H1 (cell line): ENCODE measurements at regions not wholly inside any gene's neighbourhood (a gene's known extent, or its start where the extent isn't known, plus 50 kb on each side); places are given as distances from the start of the nearest gene placed in this dataset.

Experiments
- CTCF ChIA-PET: fragments of 300-600 bp; sonication (Branson Sonifier 250); formaldehyde crosslinking; loops from one replicate; lab custom pipeline; 2021; ENCODE audit not compliant: partially characterized antibody; lab: Charles Lee
- POLR2A ChIA-PET: fragments of 300-600 bp; sonication (Branson Sonifier 250); formaldehyde crosslinking; loops from one replicate; lab custom pipeline; 2021; ENCODE audit warnings: inconsistent platforms; ENCODE audit not compliant: partially characterized antibody; lab: Charles Lee
- DNase-seq, 2 experiments: peaks; one replicate each; pipeline versions ENCODE4 v3.0.0 to v3.0.0-alpha.2; 2010 to 2022; ENCODE audit warnings: low spot score in 2 of 2, low read depth in 1 of 2, mixed read lengths in 1 of 2
- FAIRE-seq: peaks from 2 replicates; lab custom pipeline; 2011; peaks lifted over from hg19 to GRCh38; lab: Jason Lieb, UNC
- H2AFZ ChIP-seq: 2 replicates; pipeline ENCODE4 v1.8.1; 2012; ENCODE audit warnings: low read length, inconsistent platforms
- H2AK5ac ChIP-seq: 2 replicates; pipeline ENCODE4 v1.6.1; 2013; ENCODE audit warnings: low read depth, low read length
- H2BK120ac ChIP-seq: replicated peaks from 2 replicates; pipeline ENCODE3; 2013; ENCODE audit warnings: low read depth, low read length, inconsistent platforms
- H2BK12ac ChIP-seq: 2 replicates; pipeline ENCODE4 v1.6.1; 2013; ENCODE audit warnings: low read depth, low read length
- H2BK15ac ChIP-seq: 2 replicates; pipeline ENCODE4 v1.6.1; 2013; ENCODE audit warnings: low read length
- H2BK20ac ChIP-seq: 2 replicates; pipeline ENCODE4 v1.6.1; 2013; ENCODE audit warnings: low read length
- H2BK5ac ChIP-seq: 2 replicates; pipeline ENCODE4 v1.6.1; 2013; ENCODE audit warnings: low read depth, low read length
- H3K14ac ChIP-seq: 2 replicates; pipeline ENCODE4 v1.6.1; 2013; ENCODE audit warnings: inconsistent platforms; ENCODE audit not compliant: insufficient read length
- H3K18ac ChIP-seq: 2 replicates; pipeline ENCODE4 v1.6.1; 2013; ENCODE audit warnings: low read length; ENCODE audit errors: extremely low read depth
- H3K23ac ChIP-seq: 2 replicates; pipeline ENCODE4 v1.6.1; 2013; ENCODE audit warnings: inconsistent platforms; ENCODE audit not compliant: insufficient read length
- H3K23me2 ChIP-seq: 2 replicates; pipeline ENCODE4 v1.6.1; 2013; ENCODE audit warnings: low read depth, low read length
- H3K27ac ChIP-seq: 2 replicates; pipeline ENCODE4 v1.6.1; 2011; ENCODE audit warnings: low read depth, low read length, inconsistent platforms
- H3K27me3 ChIP-seq, 4 experiments: replicated peaks in 1 of 4; 1 replicate in 1 of 4; 2 replicates in 3 of 4; pipeline versions ENCODE4 v1.6.1 to v1.8.1; 2011 to 2013; ENCODE audit warnings: low read length in 3 of 4, mild to moderate bottlenecking in 3 of 4, inconsistent platforms in 2 of 4, mixed read lengths in 2 of 4, moderate library complexity in 1 of 4; ENCODE audit not compliant: control insufficient read depth in 3 of 4, insufficient read depth in 3 of 4; ENCODE audit errors: extremely low read depth in 1 of 4
- H3K36me3 ChIP-seq, 4 experiments: 2 replicates each; pipeline versions ENCODE4 v1.6.1 to v1.8.1; 2011 to 2013; ENCODE audit warnings: mild to moderate bottlenecking in 4 of 4, low read length in 3 of 4, moderate library complexity in 2 of 4, control low read depth in 1 of 4, inconsistent platforms in 1 of 4; ENCODE audit not compliant: insufficient read depth in 4 of 4, control insufficient read depth in 2 of 4
- H3K4ac ChIP-seq: replicated peaks from 2 replicates; pipeline ENCODE3; 2013; ENCODE audit warnings: low read length, low read depth, mixed read lengths, inconsistent platforms; ENCODE audit not compliant: insufficient read length
- H3K4me1 ChIP-seq, 4 experiments: replicated peaks in 1 of 4; 1 replicate in 1 of 4; 2 replicates in 3 of 4; pipeline versions ENCODE4 v1.6.1 to v1.8.1; 2011 to 2013; ENCODE audit warnings: low read length in 3 of 4, inconsistent platforms in 2 of 4, mixed read lengths in 1 of 4; ENCODE audit not compliant: insufficient read depth in 4 of 4, control insufficient read depth in 3 of 4
- H3K4me2 ChIP-seq, 2 experiments: 2 replicates each; pipeline versions ENCODE4 v1.6.1 to v1.8.1; 2011 to 2013; ENCODE audit warnings: low read depth in 2 of 2, low read length in 2 of 2, control low read depth in 1 of 2, inconsistent platforms in 1 of 2, mild to moderate bottlenecking in 1 of 2; ENCODE audit not compliant: insufficient read depth in 1 of 2
- H3K4me3 ChIP-seq, 4 experiments: fragments of 200-600, 300-600 bp in 1 of 4; sonication (generic), shearing (Covaris generic), sonication (Bioruptor Twin) in 1 of 4; 2 replicates each; pipeline versions ENCODE4 v1.5.1 to v1.8.1; 2011 to 2016; ENCODE audit warnings: low read length in 4 of 4, low read depth in 3 of 4, control low read depth in 2 of 4, inconsistent platforms in 2 of 4, mild to moderate bottlenecking in 2 of 4, mixed read lengths in 1 of 4, moderate library complexity in 1 of 4; ENCODE audit not compliant: insufficient read depth in 2 of 4; ENCODE audit errors: extremely low read depth in 1 of 4
- H3K56ac ChIP-seq: replicated peaks from 2 replicates; pipeline ENCODE3; 2013; ENCODE audit warnings: low read depth, mild to moderate bottlenecking, mixed read lengths, low read length, inconsistent platforms; ENCODE audit not compliant: insufficient read length
- H3K79me1 ChIP-seq: 2 replicates; pipeline ENCODE4 v1.6.1; 2013; ENCODE audit warnings: low read depth, low read length, control low read depth
- H3K79me2 ChIP-seq, 2 experiments: 2 replicates each; pipeline versions ENCODE4 v1.6.1 to v1.8.1; 2012 to 2013; ENCODE audit warnings: low read length in 2 of 2, mild to moderate bottlenecking in 2 of 2, inconsistent platforms in 1 of 2; ENCODE audit not compliant: insufficient read depth in 2 of 2, control insufficient read depth in 1 of 2
- H3K9ac ChIP-seq, 4 experiments: replicated peaks in 1 of 4; 1 replicate in 1 of 4; 2 replicates in 3 of 4; pipeline versions ENCODE4 v1.6.1 to v1.8.1; 2011 to 2013; ENCODE audit warnings: low read depth in 3 of 4, low read length in 3 of 4, control low read depth in 2 of 4, mild to moderate bottlenecking in 2 of 4, moderate library complexity in 2 of 4, inconsistent platforms in 1 of 4; ENCODE audit errors: extremely low read depth in 1 of 4
- H3K9me3 ChIP-seq, 2 experiments: 2 replicates each; pipeline versions ENCODE4 v1.6.1 to v1.8.1; 2012 to 2013; ENCODE audit warnings: mild to moderate bottlenecking in 2 of 2, moderate library complexity in 2 of 2, control low read depth in 1 of 2, inconsistent platforms in 1 of 2, low read depth in 1 of 2, low read length in 1 of 2, mixed read lengths in 1 of 2; ENCODE audit not compliant: insufficient read depth in 2 of 2
- H4K20me1 ChIP-seq, 2 experiments: replicated peaks in 1 of 2; 2 replicates each; pipeline versions ENCODE3 to v1.8.1; 2011 to 2013; ENCODE audit warnings: inconsistent platforms in 2 of 2, low read length in 2 of 2, mild to moderate bottlenecking in 1 of 2; ENCODE audit not compliant: insufficient read depth in 2 of 2, control insufficient read depth in 1 of 2
- H4K5ac ChIP-seq: 2 replicates; pipeline ENCODE4 v1.6.1; 2013; ENCODE audit warnings: low read length, low read depth, mixed read lengths, inconsistent platforms; ENCODE audit not compliant: insufficient read length
- H4K8ac ChIP-seq: 2 replicates; pipeline ENCODE4 v1.8.0; 2013; ENCODE audit warnings: mild to moderate bottlenecking, moderate library complexity, low read length, inconsistent platforms; ENCODE audit not compliant: insufficient read depth; ENCODE audit errors: extremely low read depth
- H4K91ac ChIP-seq: replicated peaks from 2 replicates; pipeline ENCODE3; 2013; ENCODE audit warnings: low read length, mixed read lengths, inconsistent platforms; ENCODE audit not compliant: insufficient read length
- ATF3 ChIP-seq: IDR thresholded peaks from 2 replicates; pipeline ENCODE4 v1.6.1; 2011; ENCODE audit warnings: low read depth, mild to moderate bottlenecking, low read length; ENCODE audit not compliant: insufficient read depth
- FOSL1 ChIP-seq: IDR thresholded peaks from 2 replicates; pipeline ENCODE4 v1.6.1; 2011; ENCODE audit warnings: mild to moderate bottlenecking, low read depth, low read length, moderate library complexity; ENCODE audit not compliant: insufficient read depth
- POU5F1 ChIP-seq: IDR thresholded peaks from 2 replicates; pipeline ENCODE4 v1.6.1; 2011; ENCODE audit warnings: low read depth, mild to moderate bottlenecking, low read length, moderate library complexity
- YY1 ChIP-seq: IDR thresholded peaks from 2 replicates; pipeline ENCODE4 v1.6.1; 2011; ENCODE audit warnings: low read depth, mild to moderate bottlenecking, low read length
- WGBS, 2 experiments: shearing (Covaris generic) in 1 of 2; methylation state at CpG; one replicate each; pipeline versions ENCODE4 v1.1.6 to v1.1.7; 2013 to 2015; ENCODE audit warnings: low lambda C conversion rate in 2 of 2, mixed read lengths in 2 of 2, inconsistent platforms in 1 of 2, low coverage in 1 of 2, missing lambda C conversion rate in 1 of 2; ENCODE audit not compliant: insufficient replicate concordance in 2 of 2, insufficient coverage in 1 of 2, insufficient read length in 1 of 2; ENCODE audit errors: extremely low coverage in 1 of 2, missing lambda C conversion rate in 1 of 2; 5-methylcytosine and 5-hydroxymethylcytosine counted together

GRCh38 chr7:84624527-84624926 is 429.9 kb upstream of the SEMA3A start:
- FAIRE-seq (no peak), DNase-seq (no peak)
- H3K4ac ChIP-seq = no peak overlapping the region
- no peak overlapping the region for H4K91ac ChIP-seq
- no peak overlapping the region for H2BK15ac ChIP-seq
- no peak overlapping the region for H2BK20ac ChIP-seq
- no peak for TF ChIP-seq POU5F1
- TF ChIP-seq YY1 = no peak
- TF ChIP-seq FOSL1 = no peak
- TF ChIP-seq ATF3 = no peak
- H3K9me3 ChIP-seq = no peaks in the 10 kb centered on the region
- WGBS, 2 experiments = 87% methylated on average over 1 of the region's 1 CpG; no CpG with 5 or more reads in 1 of the 2 experiments
- no peaks in the 10 kb centered on the region for H3K79me2 ChIP-seq
- H3K9ac ChIP-seq = no peak overlapping the region
- no peak overlapping the region for H2BK12ac ChIP-seq
- H4K5ac ChIP-seq = no peak overlapping the region
- no peak overlapping the region for H3K27ac ChIP-seq
- no peaks in the 10 kb centered on the region for H3K27me3 ChIP-seq
- H2AFZ ChIP-seq = no peak overlapping the region
- no peaks in the 10 kb centered on the region for H3K36me3 ChIP-seq
- no peaks in the 10 kb centered on the region for H3K79me1 ChIP-seq
- no peak overlapping the region for H3K14ac ChIP-seq
- no peak overlapping the region for H3K4me2 ChIP-seq
- H3K56ac ChIP-seq = no peak overlapping the region
- no peak overlapping the region for H2AK5ac ChIP-seq
- no peak overlapping the region for H4K8ac ChIP-seq
- H4K20me1 ChIP-seq = no peaks in the 10 kb centered on the region
- CTCF ChIA-PET = interaction anchor here (0.7 to 1.3 kb wide), 2 partner anchors 10 to 679 kb away, joined by 3 to 4 read pairs; no protein-coding TSS in a partner anchor
- no peaks in the 10 kb centered on the region for H3K4me1 ChIP-seq
- H3K18ac ChIP-seq = no peak overlapping the region
- H3K23me2 ChIP-seq = no peaks in the 10 kb centered on the region
- no peak overlapping the region for H3K23ac ChIP-seq
- H2BK5ac ChIP-seq = no peak overlapping the region
- H2BK120ac ChIP-seq = no peak overlapping the region
- POLR2A ChIA-PET = no interaction called here
- no peak overlapping the region for H3K4me3 ChIP-seq
